Activated CD4-positive, alpha-beta T cell treated with anti-CD3 and anti-CD28 coated beads, Interleukin-2, amount 50 U/mL, for 24 hours (primary cell): ENCODE measurements at regions not wholly inside any gene's neighbourhood (a gene's known extent, or its start where the extent isn't known, plus 50 kb on each side); places are given as distances from the start of the nearest gene placed in this dataset.

Experiments
- DNase-seq, 2 donors: peaks; one replicate each; pipeline ENCODE4 v3.0.0-alpha.2; 2020; ENCODE audit warnings: low read depth in 1 of 2, low spot score in 1 of 2

- DNase-seq = no peak
Measured at GRCh38 chr13:106243011-106243565, 292.4 kb downstream of the EFNB2 start.

- no peak for DNase-seq
Measured at GRCh38 chr13:106241974-106242953, 293.2 kb downstream of the EFNB2 start.

GRCh38 chr13:106238690-106239089 is 296.8 kb downstream of the EFNB2 start:
- DNase-seq = no peak

- DNase-seq = no peak
Measured at GRCh38 chr13:106234636-106235035, 300.8 kb downstream of the EFNB2 start.

GRCh38 chr13:106233134-106233735 is 302.2 kb downstream of the EFNB2 start:
- no peak for DNase-seq

GRCh38 chr13:106232681-106233080 is 302.8 kb downstream of the EFNB2 start:
- DNase-seq = no peak

- DNase-seq = no peak
Measured at GRCh38 chr13:106230450-106230849, 305.0 kb downstream of the EFNB2 start.

GRCh38 chr13:106225126-106225525 is 310.3 kb downstream of the EFNB2 start:
- DNase-seq = no peak

DNA sequence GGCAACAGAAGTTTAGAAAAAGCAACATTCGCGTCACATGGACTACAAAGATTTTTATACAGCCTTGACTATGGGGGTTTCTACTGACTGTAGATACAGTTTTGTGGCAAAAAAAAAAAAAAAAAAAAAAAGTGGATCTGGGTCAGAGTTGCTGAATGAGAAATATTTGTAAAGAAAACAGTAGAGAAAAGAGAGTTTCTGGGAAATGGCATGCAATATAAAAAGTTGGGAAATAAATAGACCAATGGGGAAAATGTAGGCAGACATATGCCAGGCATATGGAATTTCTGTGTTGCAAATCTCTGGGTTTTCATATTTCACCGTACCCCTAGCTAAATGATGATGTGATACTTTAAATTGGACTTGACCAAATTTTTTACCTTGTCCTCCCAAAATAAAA is 315.3 kb downstream of the EFNB2 start:
- no peak for DNase-seq

GRCh38 chr13:106213028-106213757 is 322.3 kb downstream of the EFNB2 start:
- DNase-seq = no peak

DNA sequence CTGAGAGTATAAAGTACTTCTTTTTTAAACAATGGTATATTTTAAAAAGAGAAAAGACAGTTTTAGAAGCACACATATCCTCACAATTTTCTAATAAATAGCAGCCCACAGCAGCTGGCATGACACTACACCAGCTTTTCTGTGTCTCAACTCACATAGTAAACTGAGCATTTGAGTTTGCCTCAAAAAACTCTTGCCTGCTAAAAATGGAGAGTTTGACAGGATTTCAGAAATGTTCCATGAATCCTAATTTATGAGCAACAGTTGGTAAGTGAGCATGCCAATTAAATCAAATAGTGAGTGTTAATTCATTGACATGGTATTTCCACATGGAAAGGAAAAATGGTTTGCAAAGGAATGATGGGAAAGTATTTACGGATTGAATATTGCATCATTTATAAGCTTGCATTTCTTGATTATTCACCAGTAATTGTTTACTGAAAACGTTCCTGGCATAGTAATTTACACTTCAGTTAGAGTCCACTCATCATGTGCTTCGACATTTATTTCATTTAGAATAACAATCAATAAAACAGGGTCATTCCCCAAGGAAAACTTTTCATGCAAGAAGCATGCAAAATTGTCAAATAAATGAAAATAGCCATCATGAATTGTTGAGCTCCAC is 323.0 kb downstream of the EFNB2 start:
- DNase-seq = no peak

- DNase-seq = no peak
Measured at GRCh38 chr13:106210324-106210723, 325.1 kb downstream of the EFNB2 start.

GRCh38 chr13:106205871-106206270 is 329.6 kb downstream of the EFNB2 start:
- DNase-seq = no peak

GRCh38 chr13:106197496-106197895 is 338.0 kb downstream of the EFNB2 start:
- DNase-seq = no peak

- no peak for DNase-seq
Measured at GRCh38 chr13:106187501-106188095, 347.9 kb downstream of the EFNB2 start.

GRCh38 chr13:106187101-106187500 is 348.4 kb downstream of the EFNB2 start:
- DNase-seq = no peak

DNA sequence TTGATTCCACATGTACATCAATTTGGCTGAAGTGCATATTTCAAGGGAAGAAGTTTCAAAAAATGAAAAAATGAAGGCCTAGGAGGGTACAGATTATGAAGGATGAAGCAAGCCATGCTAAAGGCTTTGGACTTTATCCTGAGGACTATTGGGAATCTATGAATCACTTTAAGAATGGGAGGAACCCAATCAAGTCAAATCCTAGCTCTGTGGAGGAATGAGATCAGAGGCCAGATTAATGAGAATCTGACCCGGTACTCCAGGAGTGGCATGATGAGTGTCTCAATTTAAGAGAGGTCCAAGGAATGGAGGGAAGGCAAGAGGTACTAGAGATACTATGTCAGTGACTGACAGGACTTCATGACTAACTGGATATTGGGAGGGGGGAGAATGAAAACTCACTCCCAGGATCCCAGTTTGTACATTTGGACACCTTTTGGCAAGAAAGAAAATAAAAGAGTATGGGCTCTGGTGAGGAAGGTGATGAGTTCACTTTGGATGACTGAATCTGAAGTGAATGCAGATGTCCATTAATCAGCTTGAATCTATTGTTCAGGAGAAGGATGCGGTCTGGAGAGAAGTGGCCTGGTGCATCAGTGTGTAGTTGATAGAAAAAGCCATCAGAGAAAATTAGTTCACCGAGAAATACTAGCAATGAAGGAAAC is 349.0 kb downstream of the EFNB2 start:
- DNase-seq = no peak

- no peak for DNase-seq
Measured at GRCh38 chr13:106184790-106185189, 350.7 kb downstream of the EFNB2 start.

DNA sequence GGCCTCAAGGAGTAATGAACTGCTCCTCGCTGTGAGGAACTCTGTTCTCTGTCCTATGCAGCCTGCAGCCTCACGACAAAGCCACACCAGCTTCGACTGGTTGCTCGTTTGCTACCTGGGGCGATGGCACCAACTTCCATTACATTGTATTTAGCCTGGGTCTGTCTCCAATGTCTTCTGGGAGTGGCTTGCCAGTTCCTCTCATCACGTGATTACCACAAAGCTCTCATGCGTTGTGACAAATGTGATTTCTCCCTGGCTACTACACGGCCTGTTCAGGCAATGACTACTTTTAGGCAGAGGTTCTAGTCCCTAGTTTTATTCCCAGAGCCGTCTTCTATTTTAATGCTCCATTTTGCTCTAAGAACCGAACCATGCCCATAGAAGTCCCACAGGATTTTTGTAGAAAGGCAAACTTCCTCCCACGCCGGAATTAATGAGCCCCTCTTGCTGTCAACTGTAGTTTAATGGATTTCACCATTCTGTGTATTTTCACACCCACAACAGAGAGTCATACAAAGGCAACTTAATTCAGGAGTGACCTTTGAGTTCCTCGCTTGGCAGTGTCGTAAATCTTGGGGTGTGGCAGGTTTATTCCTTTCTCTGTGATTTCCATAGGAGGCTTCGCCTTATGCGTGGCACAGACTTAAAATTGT is 351.9 kb downstream of the EFNB2 start:
- DNase-seq = no peak

- no peak for DNase-seq
Measured at GRCh38 chr13:106182404-106182803, 353.1 kb downstream of the EFNB2 start.
